Ascending aorta (tissue), 2 donors: ENCODE measurements at regions not wholly inside any gene's neighbourhood (a gene's known extent, or its start where the extent isn't known, plus 50 kb on each side); places are given as distances from the start of the nearest gene placed in this dataset.

ENCODE experiments used
- DNase-seq, 2 donors: peaks; one replicate each; pipeline ENCODE4 v3.0.0-alpha.2; 2019; ENCODE audit warnings: low spot score in 2 of 2
- H3K27ac ChIP-seq, 2 donors: fragments of 200-600 bp; sonication (generic); one replicate each; pipeline ENCODE4 v1.5.1; 2016 to 2017; ENCODE audit warnings: mild to moderate bottlenecking in 1 of 2
- H3K27me3 ChIP-seq: fragments of 200-600 bp; sonication (generic); one replicate; pipeline ENCODE4 v1.5.1; 2017
- H3K36me3 ChIP-seq, 2 donors: fragments of 200-600 bp; sonication (generic); one replicate each; pipeline ENCODE4 v1.5.1; 2016
- H3K4me1 ChIP-seq, 2 donors: fragments of 200-600 bp; sonication (generic); one replicate each; pipeline ENCODE4 v1.5.1; 2016 to 2017; ENCODE audit warnings: mild to moderate bottlenecking in 1 of 2
- H3K4me3 ChIP-seq, 2 donors: fragments of 200-600 bp; sonication (generic); one replicate each; pipeline ENCODE4 v1.5.1; 2016 to 2017; ENCODE audit warnings: mild to moderate bottlenecking in 1 of 2
- H3K9me3 ChIP-seq, 2 donors: fragments of 200-600 bp; sonication (generic); one replicate each; pipeline ENCODE4 v1.5.1; 2016
- CTCF ChIP-seq, 3 experiments: fragments of 200-600 bp in 2 of 3; fragments of 450-650 bp in 1 of 3; sonication (generic) in 2 of 3; IDR thresholded peaks; one replicate each; pipeline ENCODE4 v1.5.1; 2016 to 2019; ENCODE audit warnings: antibody characterized with exemption in 3 of 3, mild to moderate bottlenecking in 1 of 3, moderate library complexity in 1 of 3
- intact Hi-C: fragments of 100-400 bp; cut with DNase I; formaldehyde crosslinking; loops from one replicate; pipeline ENCODE4 v1.15.1; 2023

GRCh38 chr7:435630-436366 is 83.8 kb downstream of the PDGFA start:
- Histone ChIP-seq H3K9me3 (no peaks in the 10 kb centered on the region), H3K27ac (no peak overlapping the region), H3K4me1 (no peaks in the 10 kb centered on the region), H3K27me3 (no peaks in the 10 kb centered on the region), H3K36me3 (no peaks in the 10 kb centered on the region), H3K4me3 (no peak overlapping the region)
- DNase-seq = no peak
- intact Hi-C loops = no loop called here
- no peak for TF ChIP-seq CTCF (IDR thresholded peaks at IDR 0.05)

- H3K9me3 ChIP-seq = no peaks in the 10 kb centered on the region
- H3K27ac ChIP-seq = no peak overlapping the region
- H3K4me1 ChIP-seq = no peaks in the 10 kb centered on the region
- H3K27me3 ChIP-seq = no peaks in the 10 kb centered on the region
- DNase-seq = no peak
- TF ChIP-seq CTCF (IDR thresholded peaks at IDR 0.05) = no peak
- no peak overlapping the region for H3K4me3 ChIP-seq
- intact Hi-C loops = no loop called here
- H3K36me3 ChIP-seq = no peaks in the 10 kb centered on the region
Measured at GRCh38 chr7:436367-437128, 83.1 kb downstream of the PDGFA start.

GRCh38 chr7:437329-438251 is 82.1 kb downstream of the PDGFA start:
- Histone ChIP-seq H3K9me3 (no peaks in the 10 kb centered on the region), H3K4me1 (no peaks in the 10 kb centered on the region), H3K36me3 (no peaks in the 10 kb centered on the region), H3K27me3 (no peaks in the 10 kb centered on the region), H3K27ac (no peak overlapping the region), H3K4me3 (no peak overlapping the region)
- intact Hi-C loops = no loop called here
- no peak for TF ChIP-seq CTCF (IDR thresholded peaks at IDR 0.05)
- no peak for DNase-seq

- intact Hi-C loops = no loop called here
- H3K27ac ChIP-seq = no peak overlapping the region
- no peaks in the 10 kb centered on the region for H3K27me3 ChIP-seq
- no peaks in the 10 kb centered on the region for H3K4me1 ChIP-seq
- H3K36me3 ChIP-seq = no peaks in the 10 kb centered on the region
- no peak overlapping the region for H3K4me3 ChIP-seq
- no peak for DNase-seq
- no peak for TF ChIP-seq CTCF (IDR thresholded peaks at IDR 0.05)
- H3K9me3 ChIP-seq = no peaks in the 10 kb centered on the region
Measured at GRCh38 chr7:438361-438760, 81.3 kb downstream of the PDGFA start.

- DNase-seq = no peak
- no peaks in the 10 kb centered on the region for H3K27me3 ChIP-seq
- H3K4me3 ChIP-seq = no peak overlapping the region
- no peaks in the 10 kb centered on the region for H3K9me3 ChIP-seq
- no peaks in the 10 kb centered on the region for H3K36me3 ChIP-seq
- H3K4me1 ChIP-seq = no peaks in the 10 kb centered on the region
- no peak overlapping the region for H3K27ac ChIP-seq
- intact Hi-C loops = no loop called here
- TF ChIP-seq CTCF (IDR thresholded peaks at IDR 0.05) = no peak
Measured at GRCh38 chr7:438916-439315, 80.7 kb downstream of the PDGFA start.
